Astrocyte of the cerebellum (primary cell): ENCODE measurements at regions not wholly inside any gene's neighbourhood (a gene's known extent, or its start where the extent isn't known, plus 50 kb on each side); places are given as distances from the start of the nearest gene placed in this dataset.
"Not testable (repeated sequence)": the region's sequence is repeated elsewhere in the genome, so short reads cannot be mapped to it uniquely, and the experiment has no call there.

Experiments
- DNase-seq: peaks from one replicate; pipeline ENCODE4 v3.0.0-alpha.2; 2011; ENCODE audit warnings: low read depth
- H3K4me3 ChIP-seq: 2 replicates; pipeline ENCODE4 v1.5.1; 2011; ENCODE audit warnings: mild to moderate bottlenecking, low read depth, low read length, moderate library complexity
- in situ Hi-C: cut with HindIII; loops from 2 replicates; pipeline ENCODE4 v1.10.0; 2017; ENCODE audit warnings: low sequenced_read_pairs
- TF ChIP-seq, protein P1 (sequence below): IDR thresholded peaks from 2 replicates; pipeline ENCODE4 v1.5.1; 2012; ENCODE audit warnings: low read length, low read depth, moderate library complexity, mild to moderate bottlenecking; ENCODE audit errors: missing control alignments

DNA sequence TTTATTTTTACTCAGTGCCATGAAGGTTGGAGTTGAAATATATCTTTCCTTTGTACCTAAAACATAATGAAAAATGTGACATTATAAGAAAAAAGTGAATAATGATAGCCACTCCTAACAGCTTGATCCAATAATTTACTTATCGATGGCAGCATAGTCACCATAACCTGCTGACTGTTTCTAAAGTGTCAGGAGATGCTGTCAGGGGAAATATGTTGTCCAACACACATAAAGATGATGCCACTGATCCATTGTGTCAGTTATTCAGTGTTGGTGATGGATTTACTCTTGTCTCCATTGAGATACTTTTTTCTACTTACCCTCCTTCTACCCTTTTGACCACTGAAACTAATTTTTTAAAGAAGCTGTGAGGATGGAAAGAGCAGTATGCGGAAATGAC, 1006.9 kb upstream of the TMEFF2 start:
- DNase-seq: no peak
- TF ChIP-seq, protein P1, sequence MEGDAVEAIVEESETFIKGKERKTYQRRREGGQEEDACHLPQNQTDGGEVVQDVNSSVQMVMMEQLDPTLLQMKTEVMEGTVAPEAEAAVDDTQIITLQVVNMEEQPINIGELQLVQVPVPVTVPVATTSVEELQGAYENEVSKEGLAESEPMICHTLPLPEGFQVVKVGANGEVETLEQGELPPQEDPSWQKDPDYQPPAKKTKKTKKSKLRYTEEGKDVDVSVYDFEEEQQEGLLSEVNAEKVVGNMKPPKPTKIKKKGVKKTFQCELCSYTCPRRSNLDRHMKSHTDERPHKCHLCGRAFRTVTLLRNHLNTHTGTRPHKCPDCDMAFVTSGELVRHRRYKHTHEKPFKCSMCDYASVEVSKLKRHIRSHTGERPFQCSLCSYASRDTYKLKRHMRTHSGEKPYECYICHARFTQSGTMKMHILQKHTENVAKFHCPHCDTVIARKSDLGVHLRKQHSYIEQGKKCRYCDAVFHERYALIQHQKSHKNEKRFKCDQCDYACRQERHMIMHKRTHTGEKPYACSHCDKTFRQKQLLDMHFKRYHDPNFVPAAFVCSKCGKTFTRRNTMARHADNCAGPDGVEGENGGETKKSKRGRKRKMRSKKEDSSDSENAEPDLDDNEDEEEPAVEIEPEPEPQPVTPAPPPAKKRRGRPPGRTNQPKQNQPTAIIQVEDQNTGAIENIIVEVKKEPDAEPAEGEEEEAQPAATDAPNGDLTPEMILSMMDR: no peak
- in situ Hi-C loops: no loop called here
- no peak overlapping the region for H3K4me3 ChIP-seq

DNA sequence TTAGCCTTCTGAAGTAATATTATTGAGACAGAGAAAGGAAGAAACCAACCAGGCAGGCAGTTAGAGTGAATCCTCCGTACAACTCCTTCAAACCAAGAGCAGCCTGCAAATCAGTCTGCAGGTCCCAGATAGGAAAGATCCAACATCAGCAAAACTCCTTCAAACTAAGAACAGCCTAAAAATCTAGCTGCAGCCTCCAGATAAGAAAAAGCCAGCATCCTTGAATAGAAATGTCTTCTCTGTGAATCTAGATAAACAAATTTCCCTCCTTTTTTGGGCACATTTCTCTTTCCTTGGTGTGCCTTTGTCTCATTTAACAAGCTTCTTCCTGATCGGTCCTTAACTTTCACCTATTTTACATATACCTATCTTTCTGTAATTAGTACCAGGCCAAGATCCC, 1004.6 kb upstream of the TMEFF2 start:
- H3K4me3 ChIP-seq: no peak overlapping the region
- TF ChIP-seq, protein P1: no peak
- no peak for DNase-seq
- in situ Hi-C loops: no loop called here

DNA sequence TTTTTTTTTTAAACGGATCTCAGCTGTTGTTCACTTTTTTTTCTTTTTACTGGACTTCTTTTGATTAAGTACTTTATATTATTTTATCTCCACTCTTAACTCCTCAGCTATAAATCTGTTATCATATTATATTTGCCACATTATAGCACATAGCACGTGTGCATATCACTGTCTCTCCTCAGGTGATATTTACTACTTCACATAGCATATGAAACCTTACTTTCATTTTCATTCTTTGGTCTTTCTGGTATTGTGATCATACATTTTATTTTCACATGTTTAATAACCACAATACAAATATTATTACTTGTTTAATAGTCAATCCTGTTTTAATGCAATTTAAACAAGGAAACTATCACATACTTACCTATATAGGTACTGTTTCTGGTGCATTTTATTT, 993.1 kb upstream of the TMEFF2 start:
- in situ Hi-C loops: no loop called here
- no peak for DNase-seq
- TF ChIP-seq, protein P1: no peak
- H3K4me3 ChIP-seq: no peak overlapping the region

GRCh38 chr2:193170981-193171380, 976.2 kb upstream of the TMEFF2 start:
- DNase-seq, H3K4me3 ChIP-seq, in situ Hi-C loops: not testable (repeated sequence)

DNA sequence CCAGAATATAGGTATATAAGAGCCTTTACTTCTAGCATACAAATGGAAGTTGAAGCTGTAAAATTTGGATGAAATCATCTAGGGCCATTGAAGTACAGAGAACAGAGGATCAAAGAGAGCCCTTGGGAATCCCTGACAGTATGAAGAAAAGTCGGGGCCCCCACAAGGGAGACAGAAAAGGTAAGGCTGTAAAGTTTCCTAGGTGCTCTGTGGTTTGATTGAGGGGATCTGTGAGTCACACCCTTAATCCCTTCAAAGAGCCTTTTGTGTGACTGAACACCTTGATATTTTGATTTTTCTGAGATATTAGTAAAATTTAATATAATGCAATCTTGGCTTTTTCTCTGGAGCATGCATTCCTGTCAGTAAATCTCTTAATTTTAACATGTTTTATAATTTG, 961.7 kb upstream of the TMEFF2 start:
- no peak overlapping the region for H3K4me3 ChIP-seq
- no peak for DNase-seq
- TF ChIP-seq, protein P1: no peak
- in situ Hi-C loops: no loop called here

DNA sequence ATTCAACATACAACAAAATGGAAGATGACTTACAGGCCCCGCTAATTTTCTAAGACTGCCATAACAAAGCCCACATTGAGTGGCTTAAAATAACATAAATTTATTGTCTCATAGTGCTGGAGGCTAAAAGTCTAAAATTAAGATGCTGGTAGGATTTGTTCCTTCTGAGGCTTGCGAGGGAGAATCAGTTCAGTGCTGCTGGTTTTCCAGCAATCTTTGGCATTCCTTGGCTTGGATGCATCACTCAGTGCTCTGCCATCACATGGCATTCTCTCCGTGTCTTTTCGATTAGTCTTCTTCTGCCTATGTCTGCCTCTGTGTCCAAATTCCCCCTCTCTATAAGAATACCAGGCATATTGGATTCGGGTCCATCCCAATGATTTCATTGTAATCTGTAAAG, 959.3 kb upstream of the TMEFF2 start:
- in situ Hi-C loops: no loop called here
- TF ChIP-seq, protein P1: no peak
- no peak overlapping the region for H3K4me3 ChIP-seq

GRCh38 chr2:193153576-193153975, 958.8 kb upstream of the TMEFF2 start:
- TF ChIP-seq, protein P1: no peak
- no peak overlapping the region for H3K4me3 ChIP-seq
- in situ Hi-C loops: no loop called here
- DNase-seq: no peak

More for the DNA sequence above, 959.3 kb upstream of the TMEFF2 start:
- no peak for DNase-seq

GRCh38 chr2:193142467-193142866, 947.7 kb upstream of the TMEFF2 start:
- DNase-seq, H3K4me3 ChIP-seq, in situ Hi-C loops: not testable (repeated sequence)
